OCI-LY1 (cell line): ENCODE measurements at regions not wholly inside any gene's neighbourhood (a gene's known extent, or its start where the extent isn't known, plus 50 kb on each side); places are given as distances from the start of the nearest gene placed in this dataset.

Source experiments
- H2AFZ ChIP-seq: fragments of 200-600 bp; sonication (generic), shearing (Covaris generic); 2 replicates; pipeline ENCODE4 v1.6.0; 2014; ENCODE audit warnings: antibody characterized with exemption, mild to moderate bottlenecking, low read length
- H3F3A ChIP-seq: fragments of 200-600 bp; sonication (generic), shearing (Covaris generic); 2 replicates; pipeline ENCODE4 v1.6.0; 2014; ENCODE audit warnings: mild to moderate bottlenecking, antibody characterized with exemption, low read length, moderate library complexity; ENCODE audit not compliant: insufficient read depth
- H3K27ac ChIP-seq: fragments of 200-600 bp; sonication (generic); 2 replicates; pipeline ENCODE4 v1.5.1; 2014; ENCODE audit warnings: low read length, mixed run types, mild to moderate bottlenecking, low read depth; ENCODE audit not compliant: poor library complexity, severe bottlenecking
- H3K27me3 ChIP-seq: fragments of 200-600 bp; sonication (generic); 2 replicates; pipeline ENCODE4 v1.6.0; 2014; ENCODE audit warnings: antibody characterized with exemption, mild to moderate bottlenecking, low read length, moderate library complexity; ENCODE audit not compliant: insufficient read depth
- H3K36me3 ChIP-seq: fragments of 200-600 bp; sonication (generic); 2 replicates; pipeline ENCODE4 v1.6.1; 2014; ENCODE audit warnings: mild to moderate bottlenecking, antibody characterized with exemption, low read length, moderate library complexity, mixed read lengths; ENCODE audit not compliant: insufficient read depth
- H3K4me1 ChIP-seq: fragments of 200-600 bp; sonication (generic); 2 replicates; pipeline ENCODE4 v1.5.1; 2014; ENCODE audit warnings: mild to moderate bottlenecking, low read length, moderate library complexity; ENCODE audit not compliant: insufficient read depth, severe bottlenecking
- H3K4me2 ChIP-seq: fragments of 200-600 bp; sonication (generic), shearing (Covaris generic); 2 replicates; pipeline ENCODE4 v1.6.1; 2014; ENCODE audit warnings: low read length
- H3K4me3 ChIP-seq: fragments of 200-600 bp; sonication (generic); 2 replicates; pipeline ENCODE4 v1.5.1; 2014; ENCODE audit warnings: low read length, low read depth, mild to moderate bottlenecking, mixed read lengths; ENCODE audit not compliant: poor library complexity, severe bottlenecking
- H3K79me2 ChIP-seq: fragments of 200-600 bp; shearing (Covaris generic); 2 replicates; pipeline ENCODE4 v1.6.1; 2016; ENCODE audit warnings: mixed run types, low read length, mixed read lengths; ENCODE audit not compliant: insufficient read depth
- H3K9ac ChIP-seq: fragments of 200-600 bp; sonication (generic), shearing (Covaris generic); 2 replicates; pipeline ENCODE4 v1.6.1; 2014; ENCODE audit warnings: mild to moderate bottlenecking, low read length, mixed read lengths
- H3K9me2 ChIP-seq: fragments of 200-600 bp; sonication (generic), shearing (Covaris generic); 2 replicates; pipeline ENCODE4 v1.6.1; 2014; ENCODE audit warnings: low read depth, mild to moderate bottlenecking, low read length, mixed read lengths
- H3K9me3 ChIP-seq: fragments of 200-600 bp; shearing (Covaris generic); 2 replicates; pipeline ENCODE4 v1.6.1; 2014; ENCODE audit warnings: low read length, mixed read lengths
- H4K20me1 ChIP-seq: fragments of 200-600 bp; sonication (generic), shearing (Covaris generic); 2 replicates; pipeline ENCODE4 v1.6.0; 2016; ENCODE audit warnings: mild to moderate bottlenecking, low read length; ENCODE audit not compliant: insufficient read depth
- CTCF ChIP-seq: fragments of 200-600 bp; sonication (generic), shearing (Covaris generic); IDR thresholded peaks from 2 replicates; pipeline ENCODE4 v1.5.1; 2017; ENCODE audit warnings: mild to moderate bottlenecking, antibody characterized with exemption, low read length, moderate library complexity, mixed read lengths
- EZH2 ChIP-seq: fragments of 200-600 bp; sonication (generic), shearing (Covaris generic); IDR thresholded peaks from 2 replicates; pipeline ENCODE4 v1.8.0; 2017; ENCODE audit warnings: borderline replicate concordance, mixed run types, mild to moderate bottlenecking, antibody characterized with exemption, low read length, moderate library complexity, mixed read lengths

DNA sequence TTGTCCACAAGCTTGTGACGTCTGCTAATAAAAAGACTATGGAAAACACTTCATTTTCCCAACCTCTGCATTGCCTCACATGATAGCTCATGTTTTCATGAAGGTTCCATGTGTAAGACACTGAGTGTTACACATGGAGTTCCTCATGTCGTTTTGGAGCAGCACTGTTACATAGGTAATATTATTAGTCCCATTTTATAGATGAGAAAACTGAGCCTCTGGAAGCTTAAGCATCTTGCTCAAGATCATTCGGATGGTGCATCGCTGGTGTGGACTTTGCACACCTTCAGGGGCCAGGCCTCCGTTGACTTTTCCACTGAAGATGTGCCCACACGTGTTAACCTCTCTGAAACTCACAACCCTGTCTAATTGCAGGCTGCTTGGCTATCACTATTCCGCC, 743.4 kb downstream of the UQCRFS1 start:
- Histone ChIP-seq H4K20me1 (no peaks in the 10 kb centered on the region), H3K4me1 (peaks cover 88% of the 10 kb centered on the region), H3K4me2 (peak overlapping the region; percentile 50), H3F3A (no peaks in the 10 kb centered on the region), H3K27ac (peak overlapping the region; percentile 96), H3K4me3 (peak overlapping the region; percentile 28), H2AFZ (no peak overlapping the region), H3K27me3 (no peaks in the 10 kb centered on the region), H3K9me3 (no peaks in the 10 kb centered on the region), H3K9me2 (no peaks in the 10 kb centered on the region), H3K36me3 (no peaks in the 10 kb centered on the region), H3K79me2 (no peaks in the 10 kb centered on the region), H3K9ac (peak overlapping the region; percentile 63)
- TF ChIP-seq CTCF (no peak), EZH2 (no peak)

DNA sequence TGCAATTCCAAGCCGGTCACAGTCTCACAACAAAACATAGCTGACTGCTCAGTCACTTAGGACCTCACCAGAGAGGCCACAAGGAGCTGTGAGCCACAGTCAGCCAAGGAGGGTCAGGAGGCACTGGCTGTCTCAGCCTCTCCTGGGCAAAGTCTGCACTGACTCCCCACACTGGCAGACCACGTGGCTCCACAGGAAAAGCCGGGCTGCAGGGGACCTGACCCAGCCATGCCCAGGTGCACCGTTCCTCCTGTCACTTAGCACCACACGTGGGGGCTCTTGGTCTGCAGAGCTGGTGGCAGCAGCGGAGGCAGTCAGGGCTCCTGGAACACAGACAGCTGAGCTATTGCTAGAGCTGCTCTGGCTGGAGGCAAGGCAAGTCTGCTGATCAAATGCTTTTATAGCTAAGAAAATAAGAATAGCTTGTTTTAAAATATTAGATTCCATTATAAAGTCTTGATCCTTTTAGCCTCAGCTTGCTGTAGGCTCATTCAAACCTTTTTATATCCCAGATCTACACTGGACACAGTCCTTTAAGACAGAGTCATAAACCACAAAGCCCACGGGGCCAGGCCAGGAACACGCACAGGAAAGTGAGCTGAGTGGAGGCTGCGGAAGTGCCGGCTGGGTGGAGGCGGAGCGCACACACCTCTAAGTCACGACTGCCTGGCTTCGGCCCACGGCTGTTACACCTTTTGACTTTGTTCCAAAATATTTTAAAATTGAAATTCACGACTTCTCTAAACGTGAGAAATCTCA, 744.1 kb downstream of the UQCRFS1 start:
- no peaks in the 10 kb centered on the region for H3K79me2 ChIP-seq
- no peaks in the 10 kb centered on the region for H3F3A ChIP-seq
- H4K20me1 ChIP-seq: no peaks in the 10 kb centered on the region
- TF ChIP-seq EZH2 (no peak), CTCF (peak; percentile 49)
- peak overlapping the region; percentile 50 for H3K4me2 ChIP-seq
- H3K4me1 ChIP-seq: peaks cover 84% of the 10 kb centered on the region
- no peaks in the 10 kb centered on the region for H3K9me3 ChIP-seq
- H3K4me3 ChIP-seq: peak overlapping the region; percentile 28
- no peaks in the 10 kb centered on the region for H3K9me2 ChIP-seq
- H3K27me3 ChIP-seq: no peaks in the 10 kb centered on the region
- H3K36me3 ChIP-seq: no peaks in the 10 kb centered on the region
- no peak overlapping the region for H2AFZ ChIP-seq
- H3K9ac ChIP-seq: peak overlapping the region; percentile 63
- H3K27ac ChIP-seq: peak overlapping the region; percentile 96

GRCh38 chr19:28466107-28467045, 746.6 kb downstream of the UQCRFS1 start:
- H3K27me3 ChIP-seq: no peaks in the 10 kb centered on the region
- H3K36me3 ChIP-seq: no peaks in the 10 kb centered on the region
- H4K20me1 ChIP-seq: no peaks in the 10 kb centered on the region
- no peaks in the 10 kb centered on the region for H3K79me2 ChIP-seq
- H2AFZ ChIP-seq: no peak overlapping the region
- no peaks in the 10 kb centered on the region for H3K9me2 ChIP-seq
- no peaks in the 10 kb centered on the region for H3K9me3 ChIP-seq
- no peak overlapping the region for H3K4me3 ChIP-seq
- TF ChIP-seq EZH2 (no peak), CTCF (peak; percentile 88)
- no peak overlapping the region for H3K4me2 ChIP-seq
- peaks cover 74% of the 10 kb centered on the region for H3K4me1 ChIP-seq
- peak overlapping the region; percentile 49 for H3K27ac ChIP-seq
- H3F3A ChIP-seq: no peaks in the 10 kb centered on the region
- H3K9ac ChIP-seq: no peak overlapping the region
